Hypothalamus (tissue), 51 donors: ENCODE measurements at regions not wholly inside any gene's neighbourhood (a gene's known extent, or its start where the extent isn't known, plus 50 kb on each side); places are given as distances from the start of the nearest gene placed in this dataset.

Experiments used
- DNase-seq, 51 donors: peaks; one replicate each; lab custom pipeline; 2025; lab: John Stamatoyannopoulos, UW

DNA sequence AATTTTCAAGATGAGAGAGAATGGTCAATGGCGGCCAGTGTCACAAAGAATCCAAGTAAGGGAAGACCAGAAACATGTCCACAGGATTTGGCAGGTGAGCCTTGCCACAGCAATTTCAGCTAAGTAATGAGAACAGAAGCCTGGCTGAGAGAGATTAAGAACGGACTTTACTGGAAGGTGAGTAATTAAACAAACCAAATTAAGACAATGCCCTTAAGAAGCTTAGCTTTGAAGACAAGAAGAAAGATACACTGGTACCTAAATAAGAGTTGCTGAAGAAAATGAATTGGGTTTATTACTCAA is 145.4 kb upstream of the PLEKHG7 start:
- no peak for DNase-seq

DNA sequence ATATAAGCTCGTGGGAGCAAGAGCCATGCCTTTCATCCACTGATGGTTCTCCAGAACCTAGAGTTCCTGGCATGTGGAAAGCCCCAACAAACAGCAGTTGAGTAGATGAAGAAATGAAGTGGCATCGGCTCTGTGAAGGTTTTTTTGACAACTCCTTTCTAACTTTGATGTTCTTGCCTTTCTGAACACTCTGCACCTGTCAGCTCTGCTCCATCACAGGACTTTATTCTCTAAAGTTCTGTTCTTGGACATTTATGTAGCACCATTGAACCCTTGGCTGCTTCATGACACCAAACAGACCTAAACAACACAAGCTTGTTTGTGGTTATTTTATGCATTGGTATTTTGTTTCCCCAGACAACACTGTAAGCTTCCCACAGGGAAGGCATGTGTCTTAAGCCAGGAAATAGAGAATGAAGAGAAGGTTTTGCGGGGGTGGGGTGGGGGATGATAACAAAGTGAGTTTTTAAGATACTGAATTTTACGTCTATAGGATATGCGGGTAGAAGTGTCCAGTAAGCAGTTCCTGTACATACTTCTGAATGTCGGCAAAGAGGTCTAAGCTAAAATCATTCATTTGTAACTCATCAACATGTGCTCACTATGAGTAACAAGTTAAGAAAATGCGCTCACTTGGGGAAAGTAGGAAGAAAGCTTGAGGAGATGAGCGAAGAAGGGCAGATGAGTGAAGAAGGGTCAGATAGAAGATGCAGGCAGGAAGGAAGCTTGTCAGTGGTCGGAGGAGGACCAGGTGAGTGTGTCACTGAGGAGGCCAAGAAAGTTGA is 146.0 kb upstream of the PLEKHG7 start:
- no peak for DNase-seq

DNA sequence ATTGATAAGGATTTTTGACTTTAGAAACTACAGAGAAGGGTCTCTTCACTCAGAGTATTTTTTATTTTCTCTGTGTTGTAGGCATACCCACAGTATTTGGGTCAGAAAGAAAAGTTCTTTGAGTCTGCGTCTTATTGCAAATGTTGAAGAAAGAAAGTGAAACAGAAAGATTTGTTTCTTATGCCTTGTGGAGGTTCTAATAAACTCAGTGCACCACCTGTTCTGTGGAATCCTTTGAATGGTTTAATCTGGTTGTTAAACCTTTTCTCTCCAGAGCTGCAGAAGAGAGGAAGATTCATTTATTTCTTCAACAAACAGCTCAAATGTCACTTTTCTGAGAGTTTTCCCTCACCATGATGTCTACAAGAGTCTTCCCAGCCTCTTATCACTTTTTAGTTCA is 146.6 kb upstream of the PLEKHG7 start:
- no peak for DNase-seq

DNA sequence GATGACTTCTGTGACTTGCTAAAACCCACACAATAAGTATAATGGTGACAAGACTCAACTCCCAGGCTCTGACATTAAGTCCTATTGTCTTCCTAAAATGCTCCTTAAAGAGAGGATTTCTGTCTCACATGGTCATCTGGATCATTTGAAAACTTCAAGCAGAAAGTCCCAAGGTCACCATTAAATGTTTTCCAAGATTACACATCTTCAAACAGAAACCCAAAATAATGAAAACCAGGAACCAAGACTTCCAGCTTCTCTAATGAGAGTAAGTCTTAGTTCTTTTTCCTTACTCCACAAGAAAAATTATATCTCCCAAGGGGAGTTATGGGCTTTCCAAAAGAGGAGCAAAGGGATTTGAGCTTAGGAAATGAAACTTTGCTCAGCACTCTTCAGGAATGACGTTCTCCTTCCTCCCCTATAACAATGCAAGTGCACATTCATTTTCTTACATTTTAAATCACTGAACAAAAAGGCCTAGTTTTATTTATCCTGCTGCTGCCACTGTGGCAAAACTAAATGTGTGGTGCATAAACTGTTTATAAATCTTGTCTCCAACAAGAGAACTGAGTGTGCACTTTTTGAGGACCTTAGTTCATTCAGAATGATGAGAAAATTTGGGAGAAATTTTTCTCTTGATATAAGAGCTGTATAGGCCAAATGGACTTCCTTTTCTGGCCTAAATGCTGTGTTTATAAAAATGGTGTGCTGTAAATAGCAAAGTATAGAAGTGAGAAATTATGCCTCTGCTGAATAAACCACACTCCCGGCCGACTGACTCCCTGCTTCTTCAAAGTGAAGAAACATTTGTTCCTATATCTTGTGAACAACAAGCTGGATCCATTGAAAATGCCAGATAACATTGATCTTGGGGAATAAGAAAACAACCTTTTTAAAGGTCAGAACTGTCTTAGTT is 148.4 kb upstream of the PLEKHG7 start:
- DNase-seq: no peak

DNA sequence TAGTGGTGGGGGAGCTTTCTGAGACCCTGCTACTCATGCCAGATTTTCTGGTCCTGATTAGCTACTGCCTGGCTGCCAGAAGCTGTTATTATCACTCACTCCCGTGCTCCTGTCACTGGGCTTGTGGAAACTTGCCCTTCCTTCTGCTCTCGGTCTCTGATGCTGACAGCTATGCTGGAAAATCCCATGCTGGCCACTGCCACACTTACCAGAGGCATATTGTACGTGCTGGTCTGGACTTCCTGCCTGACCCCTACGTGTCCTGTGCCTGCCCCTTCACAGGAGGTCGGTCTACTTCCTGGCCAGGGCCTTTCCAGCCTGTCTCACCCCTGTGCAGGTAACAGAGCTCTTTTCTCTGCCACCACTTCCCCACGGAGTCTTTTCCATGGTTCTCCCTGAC is 149.4 kb upstream of the PLEKHG7 start:
- DNase-seq: peak in 1 of 51 donors; percentile 10

DNA sequence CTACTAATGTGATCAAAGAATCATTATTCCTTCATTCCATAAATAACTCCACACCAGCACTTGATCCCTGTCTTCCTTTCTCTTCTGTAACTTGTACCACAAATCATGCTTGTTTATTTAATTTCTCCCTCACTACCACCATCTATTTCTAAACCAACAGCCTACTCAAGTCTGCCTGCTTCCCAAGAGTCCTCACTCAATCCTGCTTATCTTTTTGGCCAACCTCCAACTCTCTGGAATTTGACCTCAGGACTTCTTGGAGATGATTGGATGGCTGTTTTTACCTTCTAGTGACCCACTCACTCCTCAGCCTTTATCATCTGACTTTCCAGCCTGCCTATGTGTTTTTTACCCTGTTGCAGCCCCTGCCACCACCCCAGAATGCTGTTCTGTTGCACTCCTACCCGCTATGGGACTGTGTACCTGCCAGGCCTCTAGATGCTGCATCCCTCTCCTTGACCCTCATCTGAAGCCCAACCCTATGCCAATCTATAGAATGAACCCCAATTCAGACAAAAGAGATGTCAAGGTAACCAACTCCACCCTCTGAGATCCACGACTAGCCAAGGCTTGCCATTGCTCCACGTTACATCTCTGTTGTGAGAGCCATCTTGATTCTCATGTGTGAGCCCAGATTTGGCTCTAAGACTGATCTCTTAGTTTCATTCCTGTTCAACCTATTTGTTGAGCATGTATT is 150.2 kb upstream of the PLEKHG7 start:
- DNase-seq: no peak

DNA sequence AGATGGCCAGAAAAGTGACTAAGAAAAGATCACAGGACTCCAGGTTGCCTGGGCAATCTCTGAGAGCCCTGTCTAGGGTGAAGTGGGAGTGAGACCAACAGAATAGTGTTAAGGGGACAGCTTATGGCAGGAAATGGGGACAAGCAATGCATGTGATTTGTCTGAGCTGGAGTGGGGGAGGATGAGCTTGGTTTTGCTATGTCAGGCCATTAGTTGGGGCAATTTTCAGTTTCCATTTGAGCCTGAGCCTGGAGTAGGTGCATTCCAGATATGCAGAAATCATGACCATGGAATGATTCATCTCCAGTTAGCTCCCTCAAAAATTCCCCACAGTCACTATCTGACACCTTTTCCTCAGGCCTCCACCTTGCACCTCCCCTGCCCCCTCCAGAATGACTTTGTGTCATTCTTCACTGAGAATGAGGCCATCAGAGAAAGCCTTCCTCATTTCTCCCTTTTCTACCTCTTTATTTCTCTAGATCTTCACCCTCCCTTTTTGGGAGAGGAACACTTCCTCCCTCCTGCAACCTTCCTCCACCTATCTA is 150.9 kb upstream of the PLEKHG7 start:
- no peak for DNase-seq

DNA sequence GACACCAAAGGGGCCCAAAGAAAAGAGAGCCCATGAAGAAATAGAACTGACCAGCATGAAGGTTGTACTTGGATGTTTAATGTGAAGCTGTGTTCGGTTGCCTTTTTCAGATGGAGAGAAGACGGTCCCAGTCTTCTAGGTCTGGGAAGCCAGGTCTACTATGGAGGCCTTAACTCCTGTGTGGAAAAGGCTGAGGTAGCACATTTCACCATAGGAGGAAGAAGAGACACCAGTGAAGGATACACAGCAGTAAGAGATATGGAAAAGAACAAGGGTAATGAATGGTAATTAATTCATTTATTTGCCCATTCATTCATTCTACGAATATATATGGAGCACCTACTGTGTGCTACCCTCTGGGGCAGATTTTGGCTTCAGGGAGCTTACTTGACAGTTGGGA is 151.6 kb upstream of the PLEKHG7 start:
- no peak for DNase-seq

DNA sequence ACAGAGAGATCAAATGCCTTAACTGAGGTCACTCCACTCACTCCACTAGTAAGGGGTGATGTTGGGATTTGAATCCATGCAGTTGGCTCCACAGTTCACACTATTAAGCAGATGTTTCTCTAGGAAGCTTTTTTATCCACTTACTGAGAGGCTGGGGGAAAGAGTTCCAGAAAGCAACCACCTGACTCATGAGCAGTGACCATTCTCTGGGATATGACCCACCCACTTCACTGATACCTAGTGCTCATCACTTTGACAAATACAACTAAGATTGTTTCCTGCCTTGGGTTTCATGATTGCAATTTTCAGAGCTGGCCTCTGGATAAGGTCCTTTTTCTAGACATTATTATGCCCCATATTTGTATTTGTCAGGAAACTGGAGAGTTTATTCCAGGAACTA is 152.1 kb upstream of the PLEKHG7 start:
- no peak for DNase-seq

DNA sequence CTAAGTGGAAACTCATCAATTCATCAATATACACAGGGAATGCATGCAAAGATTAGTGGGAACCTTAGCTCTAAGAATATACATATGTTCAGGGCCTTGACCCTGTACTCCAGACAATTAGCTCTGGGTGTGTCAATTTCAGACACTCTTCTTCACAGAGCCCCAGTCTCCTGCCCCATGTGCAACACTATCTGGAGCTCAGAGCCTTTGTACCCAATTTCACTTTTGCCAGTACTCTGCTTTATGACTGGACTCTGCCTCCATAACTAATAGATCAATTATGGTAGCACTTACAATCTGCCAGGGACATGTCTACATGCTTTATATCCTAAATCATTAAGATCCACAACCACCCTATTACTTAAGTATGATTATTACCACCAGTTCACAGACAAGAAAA is 152.5 kb upstream of the PLEKHG7 start:
- no peak for DNase-seq

DNA sequence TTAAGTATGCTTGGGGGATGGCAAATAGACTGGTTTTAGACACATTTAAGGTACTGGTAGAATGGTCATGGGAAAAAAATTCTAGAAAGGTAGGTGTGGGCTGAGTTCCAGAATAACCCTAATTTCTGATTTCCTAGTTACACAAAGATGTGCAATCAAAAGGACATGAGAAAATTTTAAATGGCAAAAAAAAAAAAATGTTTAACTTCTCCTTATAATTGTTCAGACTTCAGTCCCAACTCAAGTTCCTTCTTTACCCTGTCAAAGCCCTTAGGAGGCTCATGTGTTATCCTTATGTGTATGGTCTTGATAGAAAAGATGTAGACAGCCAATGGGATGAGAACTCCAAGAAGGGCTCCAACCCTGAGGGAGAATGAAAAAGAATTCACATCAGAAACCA is 153.3 kb upstream of the PLEKHG7 start:
- no peak for DNase-seq

DNA sequence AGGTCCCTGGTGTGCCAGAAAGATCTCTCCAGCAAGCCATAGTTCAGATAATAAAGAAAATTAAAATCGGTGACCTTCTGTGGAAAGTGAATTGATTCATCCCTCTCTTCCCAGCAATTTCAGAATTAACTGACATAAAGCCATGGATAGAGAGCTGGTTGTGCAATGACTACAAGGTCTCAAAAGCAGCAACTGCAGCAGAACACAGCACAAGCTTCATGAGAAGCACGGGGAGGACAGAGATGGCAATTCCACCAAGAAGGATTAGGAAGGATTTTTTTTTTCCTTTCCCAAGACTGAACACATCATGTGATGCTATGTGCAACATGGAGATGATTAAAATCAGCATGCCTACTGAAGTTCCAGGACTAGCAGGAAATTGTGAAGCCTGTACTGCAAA is 154.9 kb upstream of the PLEKHG7 start:
- DNase-seq: no peak

DNA sequence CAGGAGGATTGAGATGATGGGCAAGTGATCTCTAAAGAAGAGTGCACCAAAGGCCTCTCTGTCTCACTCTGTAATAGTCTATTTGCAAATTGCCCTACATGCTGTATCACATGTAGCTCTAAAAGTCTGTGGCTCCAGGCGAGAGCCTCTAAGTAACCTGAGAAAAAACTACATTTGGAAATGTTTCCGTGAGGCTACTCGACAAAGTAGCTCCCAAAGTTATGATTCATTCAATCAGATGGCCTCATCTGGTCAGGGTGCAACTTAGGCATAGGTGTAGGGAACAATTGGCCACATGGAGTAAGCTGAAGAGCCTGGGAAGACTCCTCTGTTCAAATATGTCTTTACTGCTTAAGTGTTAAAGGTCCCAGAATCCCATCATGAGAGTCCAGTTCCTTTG is 155.4 kb upstream of the PLEKHG7 start:
- DNase-seq: no peak

DNA sequence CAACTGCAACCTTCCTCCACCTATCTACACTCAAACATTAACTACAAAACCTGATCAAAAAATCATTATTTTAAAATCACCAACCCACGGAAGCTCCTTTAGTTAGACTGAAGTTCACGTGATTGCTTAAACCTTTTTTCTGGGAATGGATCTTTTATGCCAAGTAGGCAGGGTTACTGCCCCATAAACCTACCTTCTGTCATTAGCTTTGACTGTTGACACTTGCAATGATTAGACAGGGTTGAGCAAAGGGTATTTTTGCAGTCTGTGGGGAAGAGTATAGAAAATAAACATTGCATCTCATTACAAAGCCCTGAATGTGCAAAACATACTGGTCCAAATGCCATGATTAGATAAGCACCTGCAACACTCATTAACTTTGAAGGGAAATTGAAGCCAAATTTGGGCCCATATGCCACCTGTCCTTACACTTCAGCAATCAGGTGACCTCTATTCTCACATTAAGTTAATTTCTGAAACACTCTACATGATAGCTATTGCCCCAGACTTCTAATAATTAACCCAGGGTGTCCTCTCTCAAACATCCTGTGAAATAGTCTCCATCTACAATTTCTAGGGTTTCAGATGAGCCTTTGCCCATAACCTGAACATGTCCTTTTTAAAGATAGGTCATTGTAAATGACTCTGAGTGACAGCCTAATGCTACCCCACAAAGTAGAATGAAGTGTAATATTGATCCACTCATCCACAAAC is 156.0 kb upstream of the PLEKHG7 start:
- DNase-seq: no peak

DNA sequence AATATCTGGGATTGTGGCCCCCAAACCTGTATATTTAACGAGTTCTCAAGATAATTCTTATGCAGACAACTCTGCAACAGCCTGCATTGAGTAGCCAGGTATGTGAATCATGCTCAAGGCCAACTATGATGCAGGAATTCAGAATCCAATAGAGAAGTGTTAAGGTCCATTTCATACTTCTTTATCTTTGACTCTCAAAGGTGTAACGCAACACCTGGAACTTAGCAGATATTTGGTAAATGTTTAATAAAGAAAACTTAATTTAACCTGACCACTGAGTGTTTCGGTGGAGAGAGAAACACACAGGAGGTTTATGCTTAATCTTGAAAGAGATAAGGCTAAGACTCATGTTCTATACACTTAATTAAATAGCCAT is 156.5 kb upstream of the PLEKHG7 start:
- DNase-seq: no peak

DNA sequence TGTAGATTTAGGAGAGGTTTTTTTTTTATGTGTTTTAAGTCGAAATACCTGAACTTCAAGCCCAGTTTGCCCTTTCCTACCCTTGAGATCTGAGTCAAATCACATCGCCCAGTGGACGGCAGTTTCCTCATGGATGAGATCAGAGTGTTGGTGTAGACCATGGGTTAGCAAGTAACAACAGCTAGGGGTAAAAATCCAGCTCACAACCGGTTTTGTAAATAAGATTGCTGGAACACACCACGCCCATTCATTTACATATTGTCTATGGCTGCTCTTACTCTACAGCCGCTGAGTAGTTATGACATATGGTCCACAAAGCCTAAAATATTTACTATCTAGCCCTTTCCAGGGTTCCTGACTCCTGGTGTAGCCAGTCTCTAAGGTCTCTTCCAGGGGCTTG is 158.5 kb upstream of the PLEKHG7 start:
- DNase-seq: no peak

DNA sequence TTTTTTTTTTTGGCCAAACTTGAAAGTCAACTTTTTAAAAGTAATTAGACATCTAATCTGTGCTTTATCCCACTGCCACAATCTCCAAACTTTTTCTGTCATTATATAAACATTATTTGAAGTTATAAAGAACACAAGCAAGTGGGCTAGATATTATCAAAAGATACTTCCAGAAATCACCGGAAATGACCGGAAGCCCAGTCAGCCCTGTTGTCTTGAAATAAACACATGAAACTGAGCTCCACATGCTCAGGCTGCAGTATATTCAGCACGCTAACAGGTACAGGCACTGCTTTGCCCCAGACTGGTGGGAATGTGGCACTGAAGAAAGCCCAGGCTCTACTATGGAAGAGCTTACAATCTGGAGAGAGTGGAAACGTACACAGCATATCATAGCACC is 158.9 kb upstream of the PLEKHG7 start:
- no peak for DNase-seq

DNA sequence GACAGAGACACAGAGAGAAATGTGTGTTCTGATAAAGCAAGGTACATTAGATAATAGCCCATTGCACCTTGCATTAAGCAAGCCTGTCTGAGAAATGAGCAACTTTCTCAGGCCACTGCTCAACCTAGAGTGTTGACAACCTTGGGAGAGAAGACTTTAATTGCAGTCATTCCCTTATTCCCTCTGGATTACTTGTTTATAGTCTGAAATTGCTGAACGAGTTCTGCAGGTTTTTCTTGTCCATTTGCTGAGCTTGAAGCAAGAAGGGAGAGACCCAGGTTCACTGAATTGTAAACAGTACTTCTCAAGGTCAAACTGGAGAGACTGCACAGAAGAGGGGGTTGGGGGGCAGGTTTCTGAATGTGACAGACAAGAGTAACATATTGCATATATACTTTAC is 159.4 kb upstream of the PLEKHG7 start:
- no peak for DNase-seq

DNA sequence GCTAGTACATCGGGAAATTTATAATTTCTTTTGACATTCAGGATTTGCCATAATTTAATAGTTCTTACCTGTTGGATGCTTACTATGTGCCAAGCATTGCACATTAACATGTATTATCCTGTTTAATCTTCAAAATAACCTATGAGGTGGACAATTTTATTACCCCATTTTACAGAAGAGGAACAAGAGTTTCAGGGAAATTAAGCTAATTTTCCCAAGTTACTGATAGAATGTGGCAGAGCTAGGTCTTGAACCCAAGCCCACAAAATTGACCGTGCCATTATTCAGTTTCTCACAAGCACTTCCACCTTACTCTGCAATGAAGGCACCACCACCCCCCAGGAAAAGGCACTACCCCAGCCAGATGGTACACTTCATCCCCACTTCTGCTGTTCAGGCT is 161.1 kb upstream of the PLEKHG7 start:
- no peak for DNase-seq

DNA sequence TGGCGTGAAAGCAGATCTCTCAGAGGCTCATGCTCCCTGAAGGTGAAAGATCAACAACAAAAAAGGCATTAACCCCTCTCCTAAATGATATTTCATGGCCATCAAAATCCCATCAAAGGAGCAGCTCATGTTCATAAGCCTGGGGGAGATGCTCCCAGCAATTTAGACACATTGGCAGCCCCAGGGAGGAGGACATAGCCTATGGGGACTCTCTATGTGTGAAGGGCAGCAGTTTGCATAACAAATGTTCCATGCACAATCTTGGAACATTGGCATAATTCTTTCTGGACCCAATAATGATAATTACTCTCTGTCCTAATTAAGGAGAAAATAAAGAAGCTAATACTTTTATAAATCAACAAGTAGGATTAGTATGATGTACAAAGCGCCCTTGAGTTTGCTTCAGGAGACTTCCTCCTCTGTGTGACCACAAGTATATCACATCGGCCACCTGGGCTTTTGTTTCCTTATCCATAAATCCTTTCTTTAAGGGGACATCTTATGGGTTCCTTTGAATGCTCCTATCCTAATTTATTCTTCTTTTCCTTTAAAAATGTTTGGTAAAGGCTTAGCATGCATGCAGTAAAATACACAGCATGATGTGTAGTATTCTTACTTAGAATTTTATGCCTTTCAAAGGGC is 161.9 kb upstream of the PLEKHG7 start:
- DNase-seq: peak in 1 of 51 donors; percentile 20
